ENCODE measurements at regions not wholly inside any gene's neighbourhood (a gene's known extent, or its start where the extent isn't known, plus 50 kb on each side); places are given as distances from the start of the nearest gene placed in this dataset.

DNA sequence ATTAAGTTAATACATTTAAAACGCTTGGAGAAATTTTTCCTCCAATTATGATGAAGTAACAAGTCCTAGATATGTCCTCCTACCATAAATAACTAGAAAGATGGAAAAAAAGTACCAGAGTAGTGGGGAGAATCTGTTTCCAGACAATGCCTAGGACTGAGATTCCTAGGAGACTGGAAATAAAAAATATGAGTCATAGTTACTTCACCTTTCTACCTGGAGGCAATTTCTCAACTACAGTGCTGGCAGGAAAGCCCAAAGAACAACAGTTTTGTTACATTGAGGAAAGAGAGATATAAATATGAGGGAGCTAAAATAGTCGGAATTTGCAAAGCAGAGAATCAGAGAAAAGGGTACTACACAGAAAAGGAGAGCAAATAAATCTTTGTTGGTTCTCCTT lies 202.1 kb upstream of the ARHGAP42 start:
- TF ChIP-seq, protein P1, sequence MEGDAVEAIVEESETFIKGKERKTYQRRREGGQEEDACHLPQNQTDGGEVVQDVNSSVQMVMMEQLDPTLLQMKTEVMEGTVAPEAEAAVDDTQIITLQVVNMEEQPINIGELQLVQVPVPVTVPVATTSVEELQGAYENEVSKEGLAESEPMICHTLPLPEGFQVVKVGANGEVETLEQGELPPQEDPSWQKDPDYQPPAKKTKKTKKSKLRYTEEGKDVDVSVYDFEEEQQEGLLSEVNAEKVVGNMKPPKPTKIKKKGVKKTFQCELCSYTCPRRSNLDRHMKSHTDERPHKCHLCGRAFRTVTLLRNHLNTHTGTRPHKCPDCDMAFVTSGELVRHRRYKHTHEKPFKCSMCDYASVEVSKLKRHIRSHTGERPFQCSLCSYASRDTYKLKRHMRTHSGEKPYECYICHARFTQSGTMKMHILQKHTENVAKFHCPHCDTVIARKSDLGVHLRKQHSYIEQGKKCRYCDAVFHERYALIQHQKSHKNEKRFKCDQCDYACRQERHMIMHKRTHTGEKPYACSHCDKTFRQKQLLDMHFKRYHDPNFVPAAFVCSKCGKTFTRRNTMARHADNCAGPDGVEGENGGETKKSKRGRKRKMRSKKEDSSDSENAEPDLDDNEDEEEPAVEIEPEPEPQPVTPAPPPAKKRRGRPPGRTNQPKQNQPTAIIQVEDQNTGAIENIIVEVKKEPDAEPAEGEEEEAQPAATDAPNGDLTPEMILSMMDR (IDR thresholded peaks at IDR 0.05), result no peak
- TF ChIP-seq POLR2AphosphoS5 (IDR thresholded peaks at IDR 0.05; ENCODE audit: low read depth, low read length), result no peak
- TF ChIP-seq SIN3A (IDR thresholded peaks at IDR 0.05; ENCODE audit: borderline replicate concordance, insufficient read depth, low read depth, low read length), result no peak
- TF ChIP-seq TCF7L2 (IDR thresholded peaks at IDR 0.05; ENCODE audit: low read depth, low read length), result no peak
- TF ChIP-seq, protein P2, sequence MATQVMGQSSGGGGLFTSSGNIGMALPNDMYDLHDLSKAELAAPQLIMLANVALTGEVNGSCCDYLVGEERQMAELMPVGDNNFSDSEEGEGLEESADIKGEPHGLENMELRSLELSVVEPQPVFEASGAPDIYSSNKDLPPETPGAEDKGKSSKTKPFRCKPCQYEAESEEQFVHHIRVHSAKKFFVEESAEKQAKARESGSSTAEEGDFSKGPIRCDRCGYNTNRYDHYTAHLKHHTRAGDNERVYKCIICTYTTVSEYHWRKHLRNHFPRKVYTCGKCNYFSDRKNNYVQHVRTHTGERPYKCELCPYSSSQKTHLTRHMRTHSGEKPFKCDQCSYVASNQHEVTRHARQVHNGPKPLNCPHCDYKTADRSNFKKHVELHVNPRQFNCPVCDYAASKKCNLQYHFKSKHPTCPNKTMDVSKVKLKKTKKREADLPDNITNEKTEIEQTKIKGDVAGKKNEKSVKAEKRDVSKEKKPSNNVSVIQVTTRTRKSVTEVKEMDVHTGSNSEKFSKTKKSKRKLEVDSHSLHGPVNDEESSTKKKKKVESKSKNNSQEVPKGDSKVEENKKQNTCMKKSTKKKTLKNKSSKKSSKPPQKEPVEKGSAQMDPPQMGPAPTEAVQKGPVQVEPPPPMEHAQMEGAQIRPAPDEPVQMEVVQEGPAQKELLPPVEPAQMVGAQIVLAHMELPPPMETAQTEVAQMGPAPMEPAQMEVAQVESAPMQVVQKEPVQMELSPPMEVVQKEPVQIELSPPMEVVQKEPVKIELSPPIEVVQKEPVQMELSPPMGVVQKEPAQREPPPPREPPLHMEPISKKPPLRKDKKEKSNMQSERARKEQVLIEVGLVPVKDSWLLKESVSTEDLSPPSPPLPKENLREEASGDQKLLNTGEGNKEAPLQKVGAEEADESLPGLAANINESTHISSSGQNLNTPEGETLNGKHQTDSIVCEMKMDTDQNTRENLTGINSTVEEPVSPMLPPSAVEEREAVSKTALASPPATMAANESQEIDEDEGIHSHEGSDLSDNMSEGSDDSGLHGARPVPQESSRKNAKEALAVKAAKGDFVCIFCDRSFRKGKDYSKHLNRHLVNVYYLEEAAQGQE (IDR thresholded peaks at IDR 0.05; ENCODE audit: insufficient read depth in 1 of 2, low read depth in 2 of 2, low read length in 1 of 2), result no peak

Data from Panc1 (cell line).